ENCODE measurements at regions not wholly inside any gene's neighbourhood (a gene's known extent, or its start where the extent isn't known, plus 50 kb on each side); places are given as distances from the start of the nearest gene placed in this dataset.
"Not testable (repeated sequence)": the region's sequence is repeated elsewhere in the genome, so short reads cannot be mapped to it uniquely, and the experiment has no call there.

DNA sequence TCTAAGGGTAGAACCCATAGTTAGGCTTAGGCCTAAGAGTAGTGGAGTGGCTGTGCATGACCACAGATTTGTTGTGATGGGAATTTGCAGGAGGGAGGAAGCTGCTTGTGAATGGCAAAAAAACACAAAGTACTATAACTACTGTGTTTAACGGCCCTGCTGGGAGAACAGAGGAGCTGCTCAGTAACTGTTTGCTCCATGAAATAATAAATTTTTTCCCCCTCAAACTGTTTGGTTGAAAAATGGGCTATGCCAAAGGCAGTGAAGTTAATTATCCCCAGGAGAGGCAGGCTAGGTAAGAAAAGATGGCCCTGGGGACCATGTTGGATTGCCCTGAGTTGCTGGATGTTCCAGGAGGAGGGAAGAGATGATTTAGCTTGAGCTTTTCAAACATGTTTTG is 216.1 kb upstream of the ADRA1D start:
- Mint-ChIP-seq H3K4me1 (no peaks in the 10 kb centered on the region), H3K4me3 (no peak overlapping the region), H3K36me3 (no peaks in the 10 kb centered on the region), H3K27me3 (peaks cover 0 to 8% (median 5%) of the 10 kb centered on the region in 3 donors), H3K27ac (no peak overlapping the region), H3K9me3 (peaks cover 0 to 1% (median 0%) of the 10 kb centered on the region in 7 donors)
- ATAC-seq (ENCODE audit: low read depth in 2 of 2) (no peak), DNase-seq (no peak)

DNA sequence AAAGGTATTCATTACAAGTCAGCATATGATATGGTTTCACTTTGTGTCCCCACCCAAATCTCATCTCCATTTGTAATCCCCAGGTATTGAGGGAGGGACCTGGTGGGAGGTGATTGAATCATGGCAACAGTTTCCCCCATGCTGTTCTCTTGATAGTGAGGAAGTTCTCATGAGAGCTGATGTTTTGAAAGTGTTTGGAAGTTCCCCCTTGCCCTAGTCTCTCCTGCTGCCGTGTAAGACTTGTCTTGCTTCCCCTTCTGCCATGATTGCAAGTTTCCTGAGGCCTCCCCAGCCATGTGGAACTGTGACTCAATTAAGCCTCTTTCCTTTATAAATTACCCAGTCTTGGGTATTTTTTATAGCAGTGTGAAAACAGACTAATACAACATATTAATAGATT is 213.7 kb upstream of the ADRA1D start:
- H3K4me1 Mint-ChIP-seq; ATAC-seq (ENCODE audit: low read depth in 2 of 2); H3K36me3 Mint-ChIP-seq; DNase-seq; H3K27me3 Mint-ChIP-seq; H3K4me3 Mint-ChIP-seq; H3K27ac Mint-ChIP-seq: not testable (repeated sequence)
- peaks cover 3 to 12% (median 7%) of the 10 kb centered on the region in 7 donors for H3K9me3 Mint-ChIP-seq

DNA sequence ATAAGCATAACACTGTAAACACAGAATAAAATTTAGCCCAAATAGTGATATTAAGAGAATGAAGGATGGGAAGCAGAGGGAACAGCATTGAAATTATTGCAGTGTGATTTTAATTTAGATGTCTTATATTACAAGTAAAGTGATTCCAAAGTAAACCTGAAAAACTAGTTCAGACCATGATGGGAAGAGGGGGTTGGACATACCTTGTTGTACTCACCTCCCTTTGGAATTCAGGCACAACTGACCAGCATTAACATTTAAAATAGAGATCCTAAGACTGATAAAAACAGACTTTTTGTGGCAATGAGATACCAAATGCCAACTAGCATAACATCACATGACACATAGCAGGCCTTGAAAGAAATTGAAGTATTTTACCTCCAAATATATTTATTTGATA is 210.0 kb upstream of the ADRA1D start:
- ATAC-seq (ENCODE audit: low read depth in 2 of 2), result no peak
- no peak for DNase-seq
- no peak overlapping the region for H3K4me3 Mint-ChIP-seq
- no peaks in the 10 kb centered on the region for H3K27me3 Mint-ChIP-seq
- no peak overlapping the region for H3K27ac Mint-ChIP-seq
- H3K9me3 Mint-ChIP-seq, result peaks cover 3 to 20% (median 9%) of the 10 kb centered on the region in 7 donors
- no peaks in the 10 kb centered on the region for H3K4me1 Mint-ChIP-seq
- H3K36me3 Mint-ChIP-seq, result peaks cover 4 to 8% of the 10 kb centered on the region in 2 donors

DNA sequence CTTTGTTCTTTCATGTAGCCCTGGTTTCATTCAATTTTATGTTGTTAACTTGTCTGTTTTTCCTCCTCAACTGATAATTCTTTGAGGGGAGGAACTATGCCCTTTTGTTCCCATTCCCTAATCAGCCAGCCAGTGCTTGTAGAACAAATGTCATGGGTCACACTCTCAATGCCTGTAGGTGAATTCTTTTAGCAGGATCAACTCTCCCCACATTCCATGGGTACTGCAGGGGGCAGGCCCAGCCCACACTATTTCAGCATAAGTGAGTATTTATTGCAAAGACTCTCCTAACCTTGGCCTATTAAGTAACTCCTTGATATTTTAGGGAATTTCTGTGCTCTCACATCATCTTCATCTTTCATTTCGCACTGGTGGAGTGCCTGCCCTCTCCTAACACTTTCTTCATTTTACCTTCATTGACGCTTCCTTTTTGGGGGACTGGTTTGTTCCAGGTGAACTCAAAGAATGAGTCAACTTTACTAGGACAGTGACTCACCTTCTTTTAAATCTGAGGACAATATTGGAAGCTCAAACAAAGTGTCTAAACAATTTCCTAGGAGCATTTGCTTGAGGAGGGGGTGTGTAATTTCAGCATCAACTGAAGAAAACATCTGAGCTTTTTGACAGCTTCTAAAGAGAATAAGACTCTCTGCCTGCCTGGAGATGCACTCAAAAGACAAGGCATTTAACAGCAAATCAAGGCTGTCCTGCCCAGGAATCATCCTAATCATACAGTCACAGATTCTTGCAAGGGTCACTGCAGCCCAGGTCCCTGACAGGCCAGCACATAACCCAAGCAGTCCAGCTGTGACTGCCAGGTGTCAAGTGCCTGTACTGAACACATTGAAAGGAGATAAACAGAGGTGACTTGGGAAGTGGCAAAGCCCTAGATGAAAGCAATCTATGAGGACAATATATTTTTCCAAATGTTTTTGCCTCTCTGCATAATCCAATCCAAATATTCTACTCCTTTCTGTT is 208.8 kb upstream of the ADRA1D start:
- H3K9me3 Mint-ChIP-seq, result peaks cover 3 to 20% (median 9%) of the 10 kb centered on the region in 7 donors
- H3K4me1 Mint-ChIP-seq, result no peaks in the 10 kb centered on the region
- H3K4me3 Mint-ChIP-seq, result no peak overlapping the region
- no peak for DNase-seq
- no peak overlapping the region for H3K27ac Mint-ChIP-seq
- ATAC-seq (ENCODE audit: low read depth in 2 of 2), result no peak
- no peaks in the 10 kb centered on the region for H3K27me3 Mint-ChIP-seq
- H3K36me3 Mint-ChIP-seq, result peaks cover 4 to 8% of the 10 kb centered on the region in 2 donors

DNA sequence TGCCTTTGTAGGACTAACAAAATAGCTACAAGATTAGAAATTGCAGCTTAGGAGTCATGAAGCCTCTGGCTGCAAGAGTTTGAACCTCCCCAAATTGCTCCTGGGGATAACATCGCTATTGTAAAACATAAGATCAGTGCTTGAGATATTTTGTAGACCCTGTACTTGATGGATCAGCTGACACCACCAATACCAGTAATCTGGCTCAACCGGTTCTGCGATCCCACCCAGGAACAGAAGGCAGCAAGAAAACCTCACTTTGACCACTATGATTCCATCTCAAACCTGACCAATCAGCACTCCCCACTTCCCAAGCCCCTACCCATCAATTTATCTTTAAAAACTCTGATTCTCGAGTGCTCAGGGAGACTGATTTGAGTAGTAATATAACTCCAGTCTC is 206.9 kb upstream of the ADRA1D start:
- peak overlapping the region in 1 of 6 donors; percentile 18 for H3K27ac Mint-ChIP-seq
- no peak overlapping the region for H3K4me3 Mint-ChIP-seq

DNA sequence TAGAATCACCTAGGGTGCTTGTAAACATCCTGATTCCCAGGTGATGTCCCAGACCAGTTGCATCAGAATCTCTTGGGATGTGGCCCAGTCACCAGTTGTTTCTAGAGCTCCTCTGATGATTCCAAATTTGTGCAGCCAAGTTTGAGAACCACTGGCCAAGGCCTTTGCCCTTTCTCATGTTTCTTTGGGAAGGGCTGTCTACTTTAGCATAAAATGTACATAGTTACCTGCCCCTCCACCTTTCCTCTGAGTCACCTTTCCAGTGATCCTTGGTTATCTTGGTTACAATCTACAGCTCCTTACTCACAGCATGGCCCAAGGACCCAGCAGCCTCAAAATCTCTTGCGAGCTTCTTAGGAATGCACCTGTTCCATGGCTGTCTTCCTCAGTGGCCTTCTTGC is 206.2 kb upstream of the ADRA1D start:
- Mint-ChIP-seq H3K36me3 (peaks cover 4 to 8% of the 10 kb centered on the region in 2 donors), H3K27me3 (peaks cover 0 to 10% (median 3%) of the 10 kb centered on the region in 3 donors), H3K4me1 (no peaks in the 10 kb centered on the region), H3K9me3 (peaks cover 3 to 20% (median 8%) of the 10 kb centered on the region in 7 donors), H3K4me3 (no peak overlapping the region), H3K27ac (no peak overlapping the region)
- no peak for DNase-seq
- no peak for ATAC-seq (ENCODE audit: low read depth in 2 of 2)

More for the DNA sequence above, 206.9 kb upstream of the ADRA1D start:
- DNase-seq (no peak), ATAC-seq (ENCODE audit: low read depth in 2 of 2) (no peak)
- Mint-ChIP-seq H3K4me1 (no peaks in the 10 kb centered on the region), H3K9me3 (peaks cover 3 to 20% (median 9%) of the 10 kb centered on the region in 7 donors), H3K36me3 (peaks cover 4 to 8% of the 10 kb centered on the region in 2 donors), H3K27me3 (peaks cover 0 to 10% (median 3%) of the 10 kb centered on the region in 3 donors)

DNA sequence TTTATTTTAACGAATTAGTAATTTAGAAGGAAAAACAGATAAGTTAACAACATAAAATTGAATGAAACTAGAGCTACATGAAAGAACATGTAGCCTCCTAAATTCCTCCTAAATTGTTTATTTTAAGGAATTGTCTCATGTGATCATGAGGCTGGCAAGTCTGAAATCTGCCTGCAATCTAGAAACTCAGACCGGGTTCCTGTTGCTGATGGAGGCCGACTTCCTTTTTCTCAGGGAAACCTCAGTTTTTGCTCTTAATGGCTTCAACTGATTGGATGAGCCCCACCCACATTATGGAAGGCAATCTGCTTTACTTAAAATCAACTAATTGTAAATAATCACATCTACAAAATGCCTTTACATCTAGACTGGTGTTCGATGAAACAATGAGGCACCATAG is 205.0 kb upstream of the ADRA1D start:
- Mint-ChIP-seq H3K27me3 (peaks cover 0 to 10% (median 3%) of the 10 kb centered on the region in 3 donors), H3K36me3 (peaks cover 4 to 8% of the 10 kb centered on the region in 2 donors), H3K4me3 (no peak overlapping the region), H3K4me1 (no peaks in the 10 kb centered on the region), H3K9me3 (peaks cover 3 to 19% (median 8%) of the 10 kb centered on the region in 7 donors), H3K27ac (no peak overlapping the region)
- DNase-seq (no peak), ATAC-seq (ENCODE audit: low read depth in 2 of 2) (no peak)

DNA sequence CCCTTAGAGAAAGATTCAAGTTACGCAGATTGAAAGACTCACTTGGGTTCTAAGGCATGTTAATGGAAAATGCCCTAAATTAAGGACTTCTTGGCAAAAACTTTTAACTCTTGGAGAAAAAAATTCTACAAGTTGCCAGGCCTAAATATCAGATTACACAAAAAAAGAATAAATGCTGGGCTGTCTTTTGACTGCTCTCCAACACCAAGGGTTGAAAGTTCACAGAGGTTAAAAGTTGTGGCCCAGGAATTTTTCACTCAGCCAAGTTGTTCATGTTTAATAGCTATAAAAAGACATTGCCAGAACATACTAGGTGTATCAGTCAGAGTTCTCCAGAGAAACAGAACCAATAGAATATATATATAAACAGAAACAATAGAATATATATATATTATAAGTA is 204.3 kb upstream of the ADRA1D start:
- DNase-seq (no peak), ATAC-seq (ENCODE audit: low read depth in 2 of 2) (no peak)
- no peak overlapping the region for H3K4me3 Mint-ChIP-seq
- H3K36me3 Mint-ChIP-seq, result peaks cover 0 to under 1% of the 10 kb centered on the region in 2 donors
- H3K27me3 Mint-ChIP-seq, result peaks cover 0 to 10% (median 3%) of the 10 kb centered on the region in 3 donors
- H3K9me3 Mint-ChIP-seq, result peaks cover 0 to 12% (median under 1%) of the 10 kb centered on the region in 7 donors
- no peaks in the 10 kb centered on the region for H3K4me1 Mint-ChIP-seq
- H3K27ac Mint-ChIP-seq, result no peak overlapping the region

DNA sequence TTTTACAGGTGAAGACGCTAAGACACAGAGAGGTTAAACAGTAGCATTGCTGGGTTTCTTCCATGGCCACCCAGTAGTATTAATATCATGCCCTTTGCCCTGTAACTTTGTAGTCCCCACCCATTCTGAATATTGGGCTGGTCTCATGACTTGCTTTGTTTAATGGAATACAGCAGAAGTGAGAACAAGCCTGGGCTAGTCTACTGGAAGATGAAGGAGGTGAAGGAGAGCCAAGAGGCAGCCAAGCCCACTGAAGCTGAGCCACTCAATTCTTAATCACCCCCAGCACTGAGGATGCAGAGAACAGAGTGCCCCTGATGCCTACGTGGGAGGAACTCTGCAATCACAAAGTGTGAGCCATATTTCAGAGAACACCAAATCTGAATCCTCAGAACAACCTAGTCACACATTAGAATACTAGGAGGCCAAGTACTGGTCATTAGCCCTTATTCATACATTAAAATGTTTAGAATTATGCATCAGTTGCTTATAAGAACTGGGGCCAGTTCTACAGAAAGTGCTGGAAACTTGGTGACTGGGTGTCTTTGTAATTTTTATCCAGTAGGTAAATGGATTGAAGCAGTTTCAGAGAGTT is 202.5 kb upstream of the ADRA1D start:
- Mint-ChIP-seq H3K36me3 (no peaks in the 10 kb centered on the region), H3K9me3 (peaks cover 0 to 8% (median 3%) of the 10 kb centered on the region in 7 donors), H3K27ac (no peak overlapping the region), H3K4me3 (no peak overlapping the region), H3K4me1 (no peaks in the 10 kb centered on the region), H3K27me3 (peaks cover 0 to 10% (median 3%) of the 10 kb centered on the region in 3 donors)
- no peak for ATAC-seq (ENCODE audit: low read depth in 2 of 2)
- DNase-seq, result no peak

DNA sequence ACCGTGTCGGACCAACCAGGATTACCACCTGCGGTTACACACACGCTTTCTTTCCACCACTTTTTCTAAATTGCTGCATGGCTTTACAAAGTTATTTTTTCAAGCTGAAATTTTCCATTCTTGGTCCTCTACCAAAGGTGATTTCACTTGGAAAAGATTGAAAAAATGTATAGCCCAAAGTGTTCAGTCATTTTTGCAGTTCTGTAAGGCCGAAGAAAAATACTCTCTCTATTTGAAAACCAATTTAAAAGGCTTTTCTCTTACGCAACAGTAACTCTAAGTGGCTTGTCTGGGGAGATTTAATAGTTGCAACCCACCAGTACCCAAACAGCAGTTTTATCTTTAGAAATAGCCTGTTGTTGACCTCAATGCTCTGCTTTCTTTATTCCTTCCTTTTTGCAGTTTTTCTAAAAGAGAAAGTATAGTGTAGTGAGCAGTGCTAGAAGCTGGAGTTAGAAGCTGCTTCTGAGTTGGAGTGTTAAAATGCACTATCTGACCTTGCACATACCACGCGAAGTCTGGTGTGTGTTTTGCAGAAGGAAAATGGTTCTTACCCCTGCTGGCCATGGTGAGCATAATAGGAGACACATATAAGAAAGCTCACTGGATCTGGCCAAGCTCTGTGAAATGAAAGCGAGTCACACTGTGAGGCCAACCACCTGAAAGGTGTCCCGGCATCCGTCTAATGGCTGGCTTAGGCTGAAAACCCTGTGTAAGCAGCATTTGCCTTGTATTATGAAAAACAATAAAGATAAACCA is 201.0 kb upstream of the ADRA1D start:
- Mint-ChIP-seq H3K4me3 (no peak overlapping the region), H3K9me3 (peaks cover 0 to 6% (median 3%) of the 10 kb centered on the region in 7 donors), H3K4me1 (no peaks in the 10 kb centered on the region), H3K27me3 (peaks cover 3 to 11% (median 10%) of the 10 kb centered on the region in 3 donors), H3K27ac (no peak overlapping the region), H3K36me3 (no peaks in the 10 kb centered on the region)
- ATAC-seq (ENCODE audit: low read depth in 2 of 2), result no peak
- no peak for DNase-seq

DNA sequence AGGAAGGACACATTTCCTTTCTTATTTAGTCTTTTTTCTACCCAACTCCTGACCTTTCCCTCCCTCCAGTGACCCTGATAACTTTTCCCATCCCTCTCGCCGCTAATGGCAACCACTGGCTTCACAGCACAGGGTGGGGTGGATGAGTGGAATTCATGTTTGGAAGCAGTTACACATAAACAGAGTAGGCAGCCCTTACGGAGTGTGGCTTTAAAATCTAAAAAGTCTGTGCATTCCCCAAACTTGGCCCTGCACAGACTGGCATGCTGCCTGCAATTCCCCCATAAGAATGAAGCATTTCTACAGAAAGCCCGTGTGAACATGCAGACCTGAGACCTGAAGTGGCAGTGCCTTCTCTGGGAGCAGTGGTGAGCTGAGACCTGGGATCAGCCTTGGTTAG is 196.7 kb upstream of the ADRA1D start:
- no peak for DNase-seq
- peaks cover 0 to 13% (median 4%) of the 10 kb centered on the region in 3 donors for H3K27me3 Mint-ChIP-seq
- H3K4me3 Mint-ChIP-seq, result no peak overlapping the region
- no peaks in the 10 kb centered on the region for H3K36me3 Mint-ChIP-seq
- H3K9me3 Mint-ChIP-seq, result peaks cover 0 to 6% (median 3%) of the 10 kb centered on the region in 7 donors
- no peak overlapping the region for H3K27ac Mint-ChIP-seq
- H3K4me1 Mint-ChIP-seq, result no peaks in the 10 kb centered on the region
- ATAC-seq (ENCODE audit: low read depth in 2 of 2), result no peak

DNA sequence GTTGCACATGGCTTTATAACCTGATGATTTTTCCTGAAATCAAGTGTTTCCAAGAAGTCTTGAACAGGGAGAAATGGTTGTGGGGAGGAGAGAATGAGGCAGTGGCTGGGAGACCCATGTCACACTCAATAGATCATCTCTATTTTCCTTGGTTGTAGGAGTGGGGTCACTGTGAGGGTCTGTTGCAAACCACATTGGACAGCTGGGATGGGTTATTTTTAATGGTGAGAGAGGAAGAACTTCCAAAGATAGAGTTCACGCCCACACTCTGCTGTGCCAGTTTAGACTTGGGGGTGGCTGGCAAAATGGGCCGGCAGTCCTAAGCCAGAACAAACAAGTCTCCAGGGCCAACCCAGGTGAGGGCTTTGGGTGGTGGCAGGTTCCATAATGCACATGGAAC is 196.2 kb upstream of the ADRA1D start:
- peaks cover 0 to 13% (median 4%) of the 10 kb centered on the region in 3 donors for H3K27me3 Mint-ChIP-seq
- no peaks in the 10 kb centered on the region for H3K36me3 Mint-ChIP-seq
- ATAC-seq (ENCODE audit: low read depth in 2 of 2) (no peak), DNase-seq (no peak)
- no peaks in the 10 kb centered on the region for H3K4me1 Mint-ChIP-seq
- peaks cover 0 to 6% (median 3%) of the 10 kb centered on the region in 7 donors for H3K9me3 Mint-ChIP-seq
- H3K4me3 Mint-ChIP-seq, result no peak overlapping the region
- no peak overlapping the region for H3K27ac Mint-ChIP-seq

DNA sequence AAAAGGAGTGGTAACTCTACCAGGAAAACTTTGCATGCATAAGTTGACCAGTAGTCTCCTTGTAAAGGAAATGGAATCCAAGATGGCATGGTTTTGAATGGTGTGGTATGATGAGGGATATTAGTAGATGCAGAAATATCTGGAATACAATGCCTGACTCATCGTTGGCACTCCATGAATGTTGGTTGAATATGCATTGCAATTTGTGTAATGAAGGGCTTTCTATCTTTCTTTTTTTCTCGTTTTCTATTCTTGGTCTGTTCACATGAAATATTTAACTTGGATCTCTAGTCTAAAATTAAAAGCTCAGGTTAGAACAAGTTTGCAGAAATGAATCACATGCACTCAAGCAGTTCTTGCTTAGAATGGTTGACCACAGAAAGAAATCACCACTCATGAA is 195.3 kb upstream of the ADRA1D start:
- Mint-ChIP-seq H3K27ac (no peak overlapping the region), H3K27me3 (peaks cover 0 to 13% (median 4%) of the 10 kb centered on the region in 3 donors), H3K9me3 (peaks cover 0 to 6% (median 3%) of the 10 kb centered on the region in 7 donors), H3K4me1 (no peaks in the 10 kb centered on the region), H3K36me3 (no peaks in the 10 kb centered on the region), H3K4me3 (no peak overlapping the region)
- no peak for DNase-seq
- no peak for ATAC-seq (ENCODE audit: low read depth in 2 of 2)
